Parathyroid adenoma (tissue), 2 donors: ENCODE measurements at regions not wholly inside any gene's neighbourhood (a gene's known extent, or its start where the extent isn't known, plus 50 kb on each side); places are given as distances from the start of the nearest gene placed in this dataset.
"Not testable (repeated sequence)": the region's sequence is repeated elsewhere in the genome, so short reads cannot be mapped to it uniquely, and the experiment has no call there.

Source experiments
- H2AFZ ChIP-seq: fragments of 300-600 bp; sonication (generic); one replicate; pipeline ENCODE4 v1.7.0; 2017; ENCODE audit warnings: antibody characterized with exemption, mild to moderate bottlenecking
- H3K27ac ChIP-seq: fragments of 300-600 bp; sonication (generic); one replicate; pipeline ENCODE4 v1.7.0; 2017
- H3K27me3 ChIP-seq: fragments of 300-600 bp; sonication (generic); one replicate; pipeline ENCODE4 v1.7.0; 2017; ENCODE audit warnings: low read length; ENCODE audit not compliant: control insufficient read depth, insufficient read depth
- H3K36me3 ChIP-seq: fragments of 300-600 bp; sonication (generic); one replicate; pipeline ENCODE4 v1.7.0; 2017; ENCODE audit warnings: low read length; ENCODE audit not compliant: control insufficient read depth, insufficient read depth
- H3K4me1 ChIP-seq: fragments of 300-600 bp; sonication (generic); one replicate; pipeline ENCODE4 v1.7.0; 2017; ENCODE audit warnings: control low read depth
- H3K4me2 ChIP-seq: fragments of 300-600 bp; sonication (generic); one replicate; pipeline ENCODE4 v1.7.0; 2017; ENCODE audit warnings: low read length
- H3K4me3 ChIP-seq: fragments of 300-600 bp; sonication (generic); one replicate; pipeline ENCODE4 v1.7.0; 2017; ENCODE audit warnings: low read depth, low read length
- H3K79me2 ChIP-seq: fragments of 300-600 bp; sonication (generic); one replicate; pipeline ENCODE4 v1.7.0; 2017; ENCODE audit warnings: control low read depth
- H3K9ac ChIP-seq: fragments of 300-600 bp; sonication (generic); one replicate; pipeline ENCODE4 v1.7.0; 2017; ENCODE audit warnings: mild to moderate bottlenecking
- H3K9me3 ChIP-seq: fragments of 300-600 bp; sonication (generic); one replicate; pipeline ENCODE4 v1.7.0; 2017; ENCODE audit warnings: low read length; ENCODE audit not compliant: control insufficient read depth
- CTCF ChIP-seq: fragments of 300-600 bp; sonication (generic); IDR thresholded peaks from one replicate; pipeline ENCODE4 v1.7.0; 2017; ENCODE audit warnings: antibody characterized with exemption, mild to moderate bottlenecking
- donor health status: primary hyperparathyroidism.

DNA sequence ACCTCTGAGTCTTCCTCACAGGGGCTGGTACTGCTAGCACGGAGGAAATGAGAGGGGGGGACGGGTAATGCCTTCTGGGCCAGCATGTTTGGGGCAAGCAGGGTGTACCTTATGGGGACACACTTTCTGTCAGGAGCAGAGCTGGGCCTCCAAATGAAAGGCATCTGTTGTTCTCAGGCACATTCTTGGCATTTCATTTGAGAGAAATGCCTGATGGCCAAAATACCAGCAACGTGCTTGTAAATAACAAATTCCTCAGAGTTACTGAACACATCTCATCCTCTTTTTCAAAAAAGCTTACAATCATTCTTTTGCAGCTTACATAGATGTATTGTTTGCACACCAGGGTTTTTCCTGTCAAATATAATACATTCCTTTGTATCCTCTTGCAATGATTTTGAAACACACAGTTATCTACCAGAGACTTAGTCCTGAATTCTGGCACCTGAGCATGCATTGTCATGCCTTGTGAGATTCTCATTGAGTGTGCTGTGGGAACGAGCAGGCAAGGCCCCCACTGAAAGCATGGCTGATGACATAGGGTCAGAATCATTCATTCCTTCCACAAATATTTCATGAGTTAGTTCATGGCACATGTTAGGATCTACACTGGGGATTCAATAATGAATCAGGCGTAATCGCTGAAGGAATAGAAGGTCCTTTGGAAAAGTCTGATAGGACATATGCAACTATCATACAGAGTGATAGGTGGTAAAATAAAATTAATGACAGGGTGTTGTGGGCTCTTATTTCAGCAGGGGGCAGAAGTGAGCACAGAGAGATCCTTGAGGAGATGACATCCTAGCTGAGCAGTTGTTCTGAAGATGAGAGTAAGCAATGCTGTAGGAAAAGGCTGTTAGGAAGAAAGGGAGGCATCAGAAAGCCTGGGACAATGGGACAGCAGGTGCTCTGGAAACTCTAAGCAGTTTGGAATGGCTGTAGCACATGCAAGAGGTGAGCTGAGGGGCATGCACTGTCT lies 260.9 kb upstream of the TUT7 start:
- Histone ChIP-seq H3K36me3 (no peaks in the 10 kb centered on the region), H2AFZ (no peak overlapping the region), H3K4me3 (no peak overlapping the region), H3K9ac (no peak overlapping the region), H3K4me2 (no peak overlapping the region), H3K27ac (no peak overlapping the region), H3K9me3 (no peaks in the 10 kb centered on the region), H3K4me1 (no peaks in the 10 kb centered on the region), H3K79me2 (no peaks in the 10 kb centered on the region), H3K27me3 (no peaks in the 10 kb centered on the region)
- TF ChIP-seq CTCF = no peak

DNA sequence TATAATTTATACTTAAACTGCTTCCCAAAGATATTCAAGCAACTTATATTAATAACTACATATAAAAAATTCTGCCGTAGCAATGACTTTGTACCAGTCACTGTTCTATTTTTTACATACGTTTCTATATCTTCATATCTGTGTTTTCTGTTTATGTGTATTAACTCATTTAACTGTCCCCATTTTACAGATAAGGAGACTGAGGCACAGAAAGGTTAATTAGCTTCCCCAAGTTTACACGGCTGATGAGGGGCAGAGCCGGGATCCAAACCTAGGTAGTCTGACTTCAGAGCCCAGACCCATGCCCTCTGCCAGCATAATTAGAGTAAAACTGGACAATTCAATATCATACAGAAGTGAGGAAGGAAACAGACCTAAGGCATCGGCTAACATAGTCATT lies 259.7 kb upstream of the TUT7 start:
- H3K27me3 ChIP-seq = no peaks in the 10 kb centered on the region
- H3K4me1 ChIP-seq = no peaks in the 10 kb centered on the region
- no peak overlapping the region for H3K9ac ChIP-seq
- TF ChIP-seq CTCF = no peak
- no peak overlapping the region for H3K4me2 ChIP-seq
- H3K27ac ChIP-seq = no peak overlapping the region
- no peaks in the 10 kb centered on the region for H3K9me3 ChIP-seq
- H3K4me3 ChIP-seq = no peak overlapping the region
- H2AFZ ChIP-seq = no peak overlapping the region
- no peaks in the 10 kb centered on the region for H3K79me2 ChIP-seq
- H3K36me3 ChIP-seq = no peaks in the 10 kb centered on the region

DNA sequence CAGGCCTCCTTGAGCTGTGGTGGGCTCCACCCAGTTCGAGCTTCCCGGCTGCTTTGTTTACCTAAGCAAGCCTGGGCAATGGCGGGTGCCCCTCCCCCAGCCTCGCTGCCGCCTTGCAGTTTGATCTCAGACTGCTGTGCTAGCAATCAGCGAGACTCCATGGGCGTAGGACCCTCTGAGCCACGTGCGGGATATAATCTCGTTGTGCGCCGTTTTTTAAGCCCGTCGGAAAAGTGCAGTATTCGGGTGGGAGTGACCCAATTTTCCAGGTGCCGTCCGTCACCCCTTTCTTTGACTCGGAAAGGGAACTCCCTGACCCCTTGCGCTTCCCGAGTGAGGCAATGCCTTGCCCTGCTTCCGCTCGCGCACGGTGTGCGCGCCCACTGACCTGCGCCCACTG lies 257.3 kb upstream of the TUT7 start:
- not testable (repeated sequence) for H3K4me2 ChIP-seq, H3K9ac ChIP-seq, H2AFZ ChIP-seq, H3K79me2 ChIP-seq, H3K36me3 ChIP-seq, H3K9me3 ChIP-seq, H3K4me3 ChIP-seq, H3K27ac ChIP-seq, H3K4me1 ChIP-seq, H3K27me3 ChIP-seq

DNA sequence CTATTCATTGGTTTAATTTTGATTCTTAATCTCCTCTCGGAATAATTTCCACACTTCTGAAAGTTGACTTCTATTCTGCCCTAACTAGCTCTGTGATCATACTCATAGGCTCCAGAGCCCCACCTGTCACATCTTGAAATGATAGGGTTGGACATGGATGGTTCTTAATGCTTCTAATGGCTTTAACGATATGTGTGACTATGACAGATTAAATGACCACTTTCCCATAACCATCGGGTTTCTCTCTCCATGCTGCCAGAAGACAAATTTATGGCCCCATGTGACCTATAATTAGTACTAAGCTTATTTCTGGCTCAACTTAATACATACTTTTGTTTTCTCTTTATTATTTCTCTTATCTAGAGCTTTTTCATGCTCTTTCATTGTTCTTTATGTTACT lies 251.1 kb upstream of the TUT7 start:
- Histone ChIP-seq H3K4me1 (no peaks in the 10 kb centered on the region), H3K9ac (no peak overlapping the region), H3K4me2 (no peak overlapping the region), H3K9me3 (no peaks in the 10 kb centered on the region), H3K79me2 (no peaks in the 10 kb centered on the region), H2AFZ (no peak overlapping the region), H3K4me3 (no peak overlapping the region), H3K27me3 (no peaks in the 10 kb centered on the region), H3K27ac (no peak overlapping the region), H3K36me3 (no peaks in the 10 kb centered on the region)
- no peak for TF ChIP-seq CTCF

GRCh38 chr9:86604741-86605140 lies 250.5 kb upstream of the TUT7 start:
- Histone ChIP-seq H3K4me2 (no peak overlapping the region), H3K9me3 (no peaks in the 10 kb centered on the region), H3K4me3 (no peak overlapping the region), H2AFZ (no peak overlapping the region), H3K27me3 (no peaks in the 10 kb centered on the region), H3K9ac (no peak overlapping the region), H3K27ac (no peak overlapping the region), H3K36me3 (no peaks in the 10 kb centered on the region), H3K4me1 (no peaks in the 10 kb centered on the region), H3K79me2 (no peaks in the 10 kb centered on the region)
- TF ChIP-seq CTCF = no peak
